Central memory CD4-positive, alpha-beta T cell (primary cell): ENCODE measurements at regions not wholly inside any gene's neighbourhood (a gene's known extent, or its start where the extent isn't known, plus 50 kb on each side); places are given as distances from the start of the nearest gene placed in this dataset.

Experiments
- DNase-seq: peaks from one replicate; pipeline ENCODE4 v3.0.0; 2022

- DNase-seq = no peak
Measured at GRCh38 chr12:92213166-92213565, 67.5 kb upstream of the BTG1 start.

- peak; percentile 46 for DNase-seq
Measured at GRCh38 chr12:92210071-92210470, 64.4 kb upstream of the BTG1 start.

GRCh38 chr12:92208613-92209121 is 63.0 kb upstream of the BTG1 start:
- DNase-seq = peak; percentile 61

- no peak for DNase-seq
Measured at GRCh38 chr12:92206596-92206995, 61.0 kb upstream of the BTG1 start.

- DNase-seq = no peak
Measured at GRCh38 chr12:92206011-92206410, 60.4 kb upstream of the BTG1 start.

- no peak for DNase-seq
Measured at GRCh38 chr12:92199819-92200576, 54.4 kb upstream of the BTG1 start.

- DNase-seq = no peak
Measured at GRCh38 chr12:92197815-92198214, 52.2 kb upstream of the BTG1 start.

GRCh38 chr12:92196368-92196767 is 50.7 kb upstream of the BTG1 start:
- DNase-seq = no peak
